Osteocyte (in vitro differentiated cells): ENCODE measurements at regions not wholly inside any gene's neighbourhood (a gene's known extent, or its start where the extent isn't known, plus 50 kb on each side); places are given as distances from the start of the nearest gene placed in this dataset.

Experiments used
- DNase-seq: peaks from one replicate; pipeline ENCODE4 v3.0.0; 2021; ENCODE audit warnings: mixed read lengths; ENCODE audit not compliant: unreplicated experiment; ENCODE audit errors: extremely low spot score
- H3K27ac Mint-ChIP-seq: one replicate; pipeline ENCODE4 v1.8.0; 2021; ENCODE audit warnings: mild to moderate bottlenecking, mixed read lengths; ENCODE audit not compliant: unreplicated experiment
- H3K27me3 Mint-ChIP-seq: one replicate; pipeline ENCODE4 v1.8.0; 2021; ENCODE audit warnings: mixed read lengths; ENCODE audit not compliant: unreplicated experiment
- H3K36me3 Mint-ChIP-seq: one replicate; pipeline ENCODE4 v1.8.0; 2021; ENCODE audit warnings: mixed read lengths; ENCODE audit not compliant: unreplicated experiment
- H3K4me1 Mint-ChIP-seq: one replicate; pipeline ENCODE4 v1.8.0; 2021; ENCODE audit warnings: mixed read lengths; ENCODE audit not compliant: unreplicated experiment
- H3K4me3 Mint-ChIP-seq: one replicate; pipeline ENCODE4 v1.8.0; 2021; ENCODE audit warnings: mild to moderate bottlenecking, moderate library complexity, mixed read lengths; ENCODE audit not compliant: unreplicated experiment
- H3K9me3 Mint-ChIP-seq: one replicate; pipeline ENCODE4 v1.8.0; 2021; ENCODE audit warnings: mixed read lengths; ENCODE audit not compliant: unreplicated experiment
- TF ChIP-seq, protein P1 (sequence below): fragments of 200-600 bp; sonication (generic); IDR thresholded peaks from 2 replicates; pipeline ENCODE4 v1.5.0; 2021; ENCODE audit warnings: antibody characterized with exemption, mild to moderate bottlenecking, moderate library complexity

GRCh38 chrX:99091459-99091858, 1318.6 kb downstream of the PCDH19 start:
- no peak for DNase-seq
- TF ChIP-seq, protein P1, sequence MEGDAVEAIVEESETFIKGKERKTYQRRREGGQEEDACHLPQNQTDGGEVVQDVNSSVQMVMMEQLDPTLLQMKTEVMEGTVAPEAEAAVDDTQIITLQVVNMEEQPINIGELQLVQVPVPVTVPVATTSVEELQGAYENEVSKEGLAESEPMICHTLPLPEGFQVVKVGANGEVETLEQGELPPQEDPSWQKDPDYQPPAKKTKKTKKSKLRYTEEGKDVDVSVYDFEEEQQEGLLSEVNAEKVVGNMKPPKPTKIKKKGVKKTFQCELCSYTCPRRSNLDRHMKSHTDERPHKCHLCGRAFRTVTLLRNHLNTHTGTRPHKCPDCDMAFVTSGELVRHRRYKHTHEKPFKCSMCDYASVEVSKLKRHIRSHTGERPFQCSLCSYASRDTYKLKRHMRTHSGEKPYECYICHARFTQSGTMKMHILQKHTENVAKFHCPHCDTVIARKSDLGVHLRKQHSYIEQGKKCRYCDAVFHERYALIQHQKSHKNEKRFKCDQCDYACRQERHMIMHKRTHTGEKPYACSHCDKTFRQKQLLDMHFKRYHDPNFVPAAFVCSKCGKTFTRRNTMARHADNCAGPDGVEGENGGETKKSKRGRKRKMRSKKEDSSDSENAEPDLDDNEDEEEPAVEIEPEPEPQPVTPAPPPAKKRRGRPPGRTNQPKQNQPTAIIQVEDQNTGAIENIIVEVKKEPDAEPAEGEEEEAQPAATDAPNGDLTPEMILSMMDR: no peak
- Mint-ChIP-seq H3K9me3 (peaks cover 35% of the 10 kb centered on the region), H3K4me1 (no peaks in the 10 kb centered on the region), H3K4me3 (no peak overlapping the region), H3K36me3 (no peaks in the 10 kb centered on the region), H3K27me3 (no peaks in the 10 kb centered on the region), H3K27ac (no peak overlapping the region)

- H3K4me1 Mint-ChIP-seq: no peaks in the 10 kb centered on the region
- peaks cover 16% of the 10 kb centered on the region for H3K9me3 Mint-ChIP-seq
- TF ChIP-seq, protein P1: no peak
- H3K36me3 Mint-ChIP-seq: no peaks in the 10 kb centered on the region
- DNase-seq: no peak
- no peak overlapping the region for H3K27ac Mint-ChIP-seq
- no peak overlapping the region for H3K4me3 Mint-ChIP-seq
- H3K27me3 Mint-ChIP-seq: no peaks in the 10 kb centered on the region
These were observed 1331.8 kb downstream of the PCDH19 start for GRCh38 chrX:99078301-99078700.

DNA sequence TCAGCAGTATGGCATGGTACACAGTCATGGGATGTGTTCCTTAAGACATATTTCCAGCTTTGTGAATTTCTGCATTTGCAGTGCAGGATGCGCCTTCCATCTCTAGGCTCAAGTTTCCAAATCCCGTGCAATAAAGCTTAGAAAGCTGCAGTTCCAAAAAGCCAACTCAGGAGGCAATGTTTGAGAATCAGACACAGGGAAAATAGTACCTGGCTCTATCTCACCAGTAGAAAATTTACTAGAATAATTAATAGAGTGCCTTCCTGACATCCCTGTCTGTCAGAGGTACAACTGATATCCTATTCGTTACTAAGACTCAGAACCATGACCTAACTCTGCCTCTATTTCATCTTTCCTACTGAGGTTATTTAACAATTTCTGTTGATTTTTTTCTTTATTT, 1333.0 kb downstream of the PCDH19 start:
- Mint-ChIP-seq H3K27me3 (no peaks in the 10 kb centered on the region), H3K9me3 (peaks cover 6% of the 10 kb centered on the region), H3K4me1 (no peaks in the 10 kb centered on the region), H3K36me3 (no peaks in the 10 kb centered on the region), H3K27ac (no peak overlapping the region), H3K4me3 (no peak overlapping the region)
- TF ChIP-seq, protein P1: no peak
- DNase-seq: no peak

DNA sequence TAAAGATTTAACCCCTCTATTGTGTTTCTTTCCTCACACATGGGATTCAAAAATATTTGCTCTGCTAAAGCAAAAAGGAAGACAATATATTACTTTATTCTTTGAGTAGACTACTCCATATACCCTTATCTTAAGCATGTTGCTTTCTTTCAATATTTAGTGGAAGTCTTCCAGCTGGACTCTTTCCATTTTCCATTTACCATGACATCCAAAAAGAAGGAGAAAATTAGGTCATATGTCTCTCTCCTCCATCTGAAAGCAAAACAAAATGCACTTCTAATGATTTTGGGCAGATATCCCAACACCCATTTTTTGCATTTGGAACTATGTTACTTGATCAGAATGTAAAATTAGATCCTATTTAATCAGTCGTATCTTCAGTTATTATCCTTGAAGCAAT, 1336.5 kb downstream of the PCDH19 start:
- Mint-ChIP-seq H3K27ac (no peak overlapping the region), H3K36me3 (no peaks in the 10 kb centered on the region), H3K9me3 (peaks cover 19% of the 10 kb centered on the region), H3K4me3 (no peak overlapping the region), H3K4me1 (no peaks in the 10 kb centered on the region), H3K27me3 (no peaks in the 10 kb centered on the region)
- TF ChIP-seq, protein P1: no peak
- no peak for DNase-seq

GRCh38 chrX:99051639-99052038, 1358.4 kb downstream of the PCDH19 start:
- H3K36me3 Mint-ChIP-seq: no peaks in the 10 kb centered on the region

More at GRCh38 chrX:99051639-99052038, 1358.4 kb downstream of the PCDH19 start:
- H3K27ac Mint-ChIP-seq: no peak overlapping the region
- peaks cover 35% of the 10 kb centered on the region for H3K9me3 Mint-ChIP-seq
- no peak overlapping the region for H3K4me3 Mint-ChIP-seq
- H3K4me1 Mint-ChIP-seq: no peaks in the 10 kb centered on the region
- TF ChIP-seq, protein P1: no peak
- no peak for DNase-seq
- no peaks in the 10 kb centered on the region for H3K27me3 Mint-ChIP-seq
